B cell (primary cell): ENCODE measurements at regions not wholly inside any gene's neighbourhood (a gene's known extent, or its start where the extent isn't known, plus 50 kb on each side); places are given as distances from the start of the nearest gene placed in this dataset.

Experiments used
- CTCF ChIP-seq: fragments of 200-600 bp; IDR thresholded peaks from one replicate; pipeline ENCODE4 v1.8.0; 2022; ENCODE audit warnings: antibody characterized with exemption, mild to moderate bottlenecking
- EZH2 ChIP-seq: IDR thresholded peaks from 2 replicates; pipeline ENCODE4 v1.6.1; 2012; ENCODE audit warnings: borderline replicate concordance, low read depth, mild to moderate bottlenecking, moderate library complexity, low read length; ENCODE audit not compliant: insufficient read depth, poor library complexity, severe bottlenecking

GRCh38 chr11:104728927-104729326 is 169.3 kb downstream of the CASP12 start:
- TF ChIP-seq CTCF, result no peak
- no peak for TF ChIP-seq EZH2
